Renal pelvis (tissue), 1 donor: ENCODE measurements at regions not wholly inside any gene's neighbourhood (a gene's known extent, or its start where the extent isn't known, plus 50 kb on each side); places are given as distances from the start of the nearest gene placed in this dataset.

Experiments
- DNase-seq: peaks from one replicate; pipeline ENCODE4 v3.0.0-alpha.2; 2013

DNA sequence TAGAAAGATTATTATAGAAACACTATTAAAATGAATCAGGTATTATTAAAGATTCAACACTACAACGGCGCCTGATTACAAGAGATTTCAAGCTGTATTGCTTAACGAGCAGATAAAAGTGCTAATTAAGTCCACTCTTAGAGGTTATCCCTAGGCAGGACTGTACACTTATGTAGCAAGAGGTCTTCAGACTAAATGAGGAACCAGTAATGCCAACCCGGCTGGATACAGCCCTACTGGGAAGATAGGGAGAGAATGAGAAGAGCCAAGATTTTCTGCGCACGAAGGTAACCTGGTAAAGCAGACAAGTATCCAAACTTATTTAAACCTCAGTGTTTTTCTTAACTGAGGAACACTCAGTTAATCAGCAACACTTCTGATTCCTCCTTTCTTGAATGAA, 115.7 kb upstream of the HIVEP3 start:
- no peak for DNase-seq

DNA sequence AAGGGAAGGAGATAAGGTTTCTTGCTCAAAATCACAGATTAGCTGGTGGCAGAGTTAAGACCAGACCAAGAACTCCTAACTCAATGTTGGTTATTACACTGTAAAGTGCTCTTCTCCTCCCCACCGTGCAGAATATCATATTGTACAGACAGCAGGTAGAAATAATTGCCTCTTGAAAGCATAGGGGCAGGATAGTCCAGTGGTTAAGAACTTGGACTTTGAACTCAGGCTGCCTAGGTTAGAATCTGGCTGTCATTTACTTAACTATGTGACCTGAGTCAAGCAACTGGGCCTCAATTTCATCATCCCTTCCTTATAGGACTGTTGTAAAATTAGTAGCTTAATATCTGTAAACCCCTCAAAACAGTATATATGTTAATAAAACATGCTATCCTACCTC, 114.9 kb upstream of the HIVEP3 start:
- no peak for DNase-seq

DNA sequence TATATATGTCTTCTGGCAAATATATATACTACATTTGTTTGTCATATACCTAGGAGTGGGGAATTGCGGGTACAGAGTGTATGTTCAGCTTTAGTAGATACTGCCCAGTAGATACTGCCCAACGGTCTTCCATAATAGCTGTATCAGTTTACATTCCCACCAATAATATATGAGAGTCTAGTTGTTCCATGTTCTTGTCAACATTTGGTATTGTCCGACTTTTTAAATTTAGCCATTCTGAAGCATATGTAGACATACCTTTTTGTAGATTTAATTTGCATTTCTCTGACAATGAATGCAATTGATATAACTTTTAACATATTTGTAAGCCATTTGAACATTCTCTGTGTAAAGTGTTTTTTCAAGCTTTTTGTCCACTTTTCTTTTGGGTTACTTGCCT, 99.0 kb upstream of the HIVEP3 start:
- DNase-seq = no peak

DNA sequence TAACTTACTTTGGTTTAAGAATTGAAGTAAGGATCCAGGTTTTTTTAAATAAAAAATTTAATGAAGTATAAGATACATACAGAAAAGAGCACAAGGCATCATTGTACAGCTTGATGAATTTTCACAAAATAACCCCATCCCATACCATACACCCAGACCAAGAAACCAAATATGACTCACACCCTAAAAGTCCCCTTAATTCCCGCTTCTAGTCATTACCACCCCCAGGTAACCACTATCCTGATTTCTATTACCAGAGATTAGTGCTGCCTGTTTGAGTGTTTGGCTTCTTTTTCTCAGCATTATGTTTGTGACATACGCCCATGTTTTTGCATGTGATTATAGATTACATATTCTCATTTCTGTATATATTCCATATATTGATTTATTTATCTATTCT, 98.5 kb upstream of the HIVEP3 start:
- DNase-seq = no peak

DNA sequence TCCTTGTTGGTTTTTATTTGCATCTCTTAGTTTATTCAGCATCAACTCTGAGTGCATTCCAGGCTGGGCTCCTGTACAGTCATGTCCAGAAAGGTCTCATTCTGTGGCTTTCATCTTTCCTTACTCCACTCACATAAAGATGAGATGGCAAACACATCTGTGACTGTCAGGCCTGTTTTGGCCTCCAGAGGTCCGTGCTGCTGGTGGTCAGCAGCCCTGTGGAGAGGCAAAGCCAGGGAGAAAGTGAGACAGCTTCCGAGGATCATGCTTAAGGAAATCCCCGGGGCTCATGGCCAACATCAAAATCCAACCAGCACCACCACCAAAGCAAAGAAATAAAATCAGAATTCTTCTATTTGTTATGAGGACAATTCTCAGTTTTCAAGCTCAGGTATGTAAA, 96.1 kb upstream of the HIVEP3 start:
- DNase-seq = no peak

DNA sequence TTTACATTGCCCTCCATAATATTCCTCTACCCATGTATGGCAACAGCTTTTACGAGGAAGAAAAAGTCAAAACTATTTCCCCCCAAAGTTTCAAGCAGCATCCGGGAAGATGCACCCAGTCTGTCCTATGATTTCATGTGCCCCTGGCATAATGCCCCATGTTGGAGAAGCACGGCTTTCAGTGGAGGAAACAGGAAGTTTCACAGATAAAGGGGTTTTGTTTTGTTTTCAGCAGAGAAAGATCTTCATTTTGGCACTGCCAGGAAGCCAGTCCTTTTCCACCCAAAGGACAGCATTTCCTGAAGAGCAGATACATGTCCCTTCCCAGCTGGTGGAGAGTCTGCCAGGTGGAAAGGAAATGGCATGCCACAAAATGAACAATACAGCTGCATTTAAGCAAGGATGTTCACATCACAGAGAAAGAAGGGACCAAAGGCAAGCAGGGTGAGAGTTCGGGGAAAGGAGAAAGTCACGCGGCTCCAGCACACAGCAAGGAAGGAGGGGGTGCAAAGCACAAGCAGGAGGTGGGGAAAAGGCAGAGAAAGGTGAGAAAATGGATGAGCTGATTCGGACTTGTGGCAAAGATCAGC, 95.3 kb upstream of the HIVEP3 start:
- DNase-seq = no peak

DNA sequence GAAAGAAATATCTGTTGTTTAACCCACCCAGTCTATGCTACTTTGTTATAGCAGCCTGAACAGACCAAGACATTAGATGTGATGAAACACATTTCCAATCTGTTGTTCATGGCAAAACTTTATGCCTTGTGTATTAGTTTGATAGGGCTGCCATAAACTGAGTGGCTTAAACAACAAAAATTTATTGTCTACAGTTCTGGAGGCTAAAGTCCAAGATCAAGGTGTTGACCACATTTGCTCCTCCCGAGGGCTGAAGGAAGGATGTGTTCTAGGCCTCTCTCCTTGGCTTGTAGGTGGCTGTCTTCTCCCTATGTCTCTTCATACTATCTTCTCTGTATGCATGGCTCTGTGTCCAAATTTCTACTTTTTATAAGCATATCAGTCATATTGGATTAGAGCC, 94.1 kb upstream of the HIVEP3 start:
- no peak for DNase-seq

DNA sequence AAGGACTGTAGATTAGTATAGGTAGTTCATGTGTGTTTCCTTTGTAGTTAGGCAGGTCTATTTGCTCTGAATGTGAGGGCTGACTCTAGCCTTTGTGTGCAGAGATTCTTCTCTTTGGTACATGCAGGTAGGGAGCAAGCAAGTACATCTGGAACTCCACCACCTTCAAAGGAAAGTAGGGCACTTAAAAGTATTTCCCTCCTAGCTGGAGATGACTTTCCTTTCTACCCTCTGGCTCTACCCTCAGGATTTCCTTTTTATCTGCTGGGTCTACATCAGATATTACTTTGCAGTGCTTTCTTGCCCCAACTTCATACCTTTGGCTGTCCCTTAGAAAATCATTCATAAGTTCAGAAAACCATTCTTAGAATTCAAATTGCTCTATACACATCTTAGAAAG, 91.7 kb upstream of the HIVEP3 start:
- no peak for DNase-seq

DNA sequence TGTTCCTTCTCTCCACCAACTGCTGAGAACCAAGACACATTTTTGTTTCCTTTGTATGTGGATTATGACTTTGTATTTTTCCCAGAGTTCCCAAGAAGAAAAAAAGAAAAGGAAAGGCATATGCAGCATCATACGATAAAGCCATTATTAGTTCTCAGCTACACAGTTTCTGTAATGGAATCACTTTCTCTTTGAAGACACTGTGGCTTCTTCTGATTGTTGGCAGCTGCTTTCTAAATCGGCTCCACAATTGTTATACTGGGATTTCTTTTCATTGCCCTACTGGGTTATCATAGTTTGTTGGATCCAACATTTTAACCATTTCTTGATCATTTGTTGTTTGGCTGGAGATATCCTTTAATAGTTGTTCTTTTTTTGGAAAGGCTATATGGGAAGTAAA, 89.5 kb upstream of the HIVEP3 start:
- no peak for DNase-seq

DNA sequence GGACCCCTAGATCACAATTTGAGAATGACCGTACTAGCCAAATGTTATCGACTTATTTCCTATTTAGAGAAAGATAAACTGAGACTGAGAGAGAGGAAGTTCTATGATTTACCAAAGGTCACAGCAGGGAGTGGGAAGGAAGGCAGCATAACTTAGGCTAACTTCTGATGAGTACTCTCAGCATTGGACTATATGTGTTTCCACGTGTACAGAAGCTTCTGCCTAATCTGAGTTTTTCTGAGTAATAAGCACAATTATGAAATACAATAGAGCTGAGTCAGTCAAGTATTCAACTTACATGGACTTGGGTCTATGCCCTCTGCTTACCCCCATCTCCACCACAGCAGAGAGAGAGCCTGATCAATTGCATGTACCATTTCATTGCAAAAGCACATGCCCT, 88.1 kb upstream of the HIVEP3 start:
- DNase-seq = no peak

DNA sequence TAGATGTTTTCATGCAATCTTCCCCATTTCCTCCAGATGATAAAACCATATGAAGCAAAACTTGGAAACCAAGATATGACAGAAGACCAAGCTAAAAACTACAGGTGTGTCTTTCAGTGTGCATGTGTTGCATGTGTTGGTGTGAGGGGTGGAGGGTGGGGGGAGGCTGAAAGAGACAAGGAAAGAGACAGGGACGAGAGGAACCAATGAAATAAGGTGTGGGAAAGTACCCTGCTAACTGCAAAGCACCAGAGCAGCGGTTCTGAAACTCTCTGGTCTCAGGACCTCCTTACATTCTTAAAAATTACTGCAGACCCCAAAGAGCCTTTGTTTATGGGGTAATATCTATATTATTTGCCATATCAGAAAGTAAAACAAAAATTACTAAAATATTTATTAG, 87.4 kb upstream of the HIVEP3 start:
- no peak for DNase-seq

DNA sequence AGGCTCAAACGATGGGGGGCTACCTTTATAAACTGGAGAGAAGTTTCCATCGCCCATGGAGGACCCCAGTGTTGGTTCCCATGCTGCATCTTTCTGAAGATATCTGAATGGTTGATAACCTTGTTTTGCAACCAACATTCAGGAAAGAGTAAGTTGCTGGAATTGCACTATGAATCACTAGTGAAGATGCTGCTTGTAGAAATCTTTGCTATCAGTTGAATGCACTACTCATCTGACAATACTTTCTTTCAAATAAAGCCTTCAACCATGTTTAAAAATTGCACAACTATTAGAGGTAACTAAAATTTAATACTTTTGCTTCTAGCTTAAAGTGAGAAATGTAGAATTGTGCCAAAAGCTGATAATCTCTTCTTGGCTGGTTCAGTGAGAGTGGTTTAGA, 86.8 kb upstream of the HIVEP3 start:
- no peak for DNase-seq

DNA sequence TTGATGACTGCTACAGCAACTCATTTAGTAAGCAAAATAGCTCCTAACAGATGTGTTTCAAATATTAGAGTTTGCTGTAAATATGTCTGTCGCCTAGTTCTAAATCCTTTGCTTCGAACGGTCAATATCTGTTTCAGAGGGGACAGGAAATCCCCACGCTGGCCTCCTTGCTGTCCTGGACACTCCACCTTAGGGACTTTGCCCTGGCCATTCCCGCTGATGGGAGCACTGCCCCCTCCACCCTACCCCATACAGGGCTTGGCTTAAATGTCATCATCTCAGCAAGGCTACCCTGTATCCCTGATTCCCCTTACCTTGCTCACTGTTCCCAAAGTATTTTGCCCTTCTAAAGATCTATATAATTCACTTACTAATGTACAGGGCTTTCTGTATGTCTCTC, 86.1 kb upstream of the HIVEP3 start:
- DNase-seq = no peak

DNA sequence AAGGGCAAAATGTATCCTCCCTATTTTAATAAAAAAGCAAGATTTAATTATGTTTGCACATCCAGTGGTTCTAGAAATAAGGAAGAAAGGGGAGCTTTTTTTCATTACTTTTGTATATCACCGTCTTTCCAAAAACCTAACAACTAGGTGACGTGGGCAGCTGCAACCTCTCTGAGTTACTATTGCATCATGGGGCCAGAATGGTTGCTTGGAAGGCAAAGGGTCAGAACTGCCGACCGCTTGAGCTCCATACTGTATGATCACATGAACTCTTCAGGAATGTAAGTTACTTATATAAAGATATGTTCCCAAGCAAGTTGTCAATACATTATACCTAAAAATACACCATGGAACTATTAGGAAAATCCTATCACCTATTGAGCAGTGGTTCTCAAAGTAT, 85.6 kb upstream of the HIVEP3 start:
- DNase-seq = no peak

DNA sequence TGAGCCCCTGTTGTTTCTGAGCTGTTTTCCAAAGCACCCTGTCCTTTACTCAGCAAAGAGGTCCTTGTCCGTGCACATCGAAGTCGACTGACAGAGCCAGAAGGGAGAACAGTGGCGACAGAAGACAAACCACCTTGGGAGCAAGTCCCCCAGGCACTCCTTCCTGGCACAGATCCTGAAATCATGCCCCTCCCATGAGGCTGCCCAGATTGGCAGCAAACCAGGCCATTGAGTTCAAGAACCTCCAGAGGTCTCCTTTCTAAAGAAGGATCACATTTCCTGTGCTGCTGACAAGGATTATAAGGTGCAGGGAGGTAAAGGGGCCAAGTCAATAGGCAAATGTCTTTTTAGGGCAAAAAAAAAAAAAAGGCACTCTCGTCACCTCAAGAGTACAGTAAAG, 84.7 kb upstream of the HIVEP3 start:
- no peak for DNase-seq

DNA sequence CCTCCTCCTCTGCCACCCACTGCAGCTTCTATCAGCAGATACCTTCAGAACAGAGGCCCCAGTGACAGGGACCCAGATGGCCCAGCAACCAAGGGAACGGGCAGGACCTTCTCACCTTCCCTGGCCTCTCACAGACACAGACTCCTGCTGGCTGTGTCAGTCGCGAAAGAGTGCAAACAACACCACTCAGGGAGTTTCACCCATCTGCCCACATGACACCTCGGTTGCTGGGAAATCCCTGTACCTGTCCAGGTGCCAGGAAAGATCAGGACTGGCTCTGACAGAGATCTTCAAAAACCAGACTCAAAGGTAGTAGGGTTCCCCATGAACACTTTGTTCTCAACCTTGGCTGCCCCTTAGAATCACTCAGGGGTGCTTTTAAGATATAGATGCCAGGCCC, 83.5 kb upstream of the HIVEP3 start:
- DNase-seq = no peak

DNA sequence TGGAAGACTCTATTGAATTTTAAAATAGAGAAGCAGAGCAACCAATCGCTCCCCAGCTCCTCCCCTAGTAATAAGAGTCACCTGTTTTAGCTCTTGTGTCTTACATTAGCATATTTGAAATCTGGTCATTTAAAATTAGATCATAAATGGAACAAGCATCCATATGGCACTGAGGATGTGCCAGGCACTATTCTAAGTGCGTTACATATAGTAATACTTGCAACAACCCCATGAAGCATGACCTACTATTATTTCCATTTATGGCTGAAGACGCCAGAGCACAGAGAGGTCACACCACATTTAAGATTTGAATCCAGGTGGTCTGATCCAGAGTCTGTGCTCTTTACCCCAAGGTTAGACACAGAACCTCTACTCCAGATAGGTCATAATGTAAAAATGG, 82.0 kb upstream of the HIVEP3 start:
- DNase-seq = no peak

DNA sequence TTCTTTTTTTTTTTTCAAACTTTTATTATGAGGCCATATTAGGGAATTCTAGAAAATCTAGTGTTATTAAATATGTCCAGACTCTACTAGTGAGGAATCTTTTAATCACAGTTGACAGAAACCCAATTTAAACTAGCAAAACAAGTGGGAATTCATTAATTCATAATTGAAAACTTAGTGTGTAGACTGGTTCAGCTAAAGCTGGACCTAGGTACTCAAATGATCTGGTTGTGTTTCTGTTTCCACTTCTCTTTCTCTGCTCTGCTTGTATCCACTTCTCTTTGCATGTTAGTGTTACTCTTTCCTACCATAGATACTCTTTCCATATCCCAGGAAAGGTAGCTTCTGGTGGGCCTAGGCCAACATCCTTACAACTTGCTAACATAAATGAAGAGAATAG, 81.2 kb upstream of the HIVEP3 start:
- DNase-seq = no peak

DNA sequence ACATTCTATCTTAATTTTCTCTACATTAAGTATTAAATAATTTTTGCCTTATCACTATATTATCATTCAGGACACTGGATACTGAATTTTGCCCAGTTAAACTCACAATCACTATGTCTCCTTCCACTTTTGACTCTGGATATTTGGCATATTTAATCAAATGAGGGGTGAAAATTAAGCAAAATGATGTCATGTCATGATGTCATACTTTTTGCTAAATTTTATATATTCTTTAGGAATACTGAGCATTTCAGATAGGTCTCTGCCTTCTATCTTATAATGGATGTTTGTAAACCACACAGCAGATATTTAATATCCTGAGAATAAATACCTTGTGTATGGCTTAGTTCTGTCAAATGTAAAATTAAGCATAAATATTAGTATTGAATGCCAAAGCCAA, 79.5 kb upstream of the HIVEP3 start:
- no peak for DNase-seq

DNA sequence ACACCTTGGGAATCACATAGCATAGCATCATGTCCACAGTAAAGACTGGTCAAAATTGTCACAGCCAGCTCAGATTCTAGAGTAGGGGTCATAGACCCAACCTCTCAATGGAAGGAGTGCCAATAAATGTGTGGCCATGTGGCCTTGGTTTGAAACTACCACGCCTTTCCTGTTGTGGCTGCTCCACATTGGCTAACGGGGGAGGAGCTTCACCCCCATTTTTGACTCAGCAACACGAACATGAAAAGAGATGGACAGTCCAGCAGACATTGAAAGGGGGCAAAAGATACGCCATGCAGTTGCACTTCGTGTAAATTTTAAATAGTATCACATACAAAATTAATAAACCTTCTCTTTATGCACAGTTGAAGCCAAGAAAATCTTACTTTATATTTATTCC, 78.4 kb upstream of the HIVEP3 start:
- DNase-seq = no peak

DNA sequence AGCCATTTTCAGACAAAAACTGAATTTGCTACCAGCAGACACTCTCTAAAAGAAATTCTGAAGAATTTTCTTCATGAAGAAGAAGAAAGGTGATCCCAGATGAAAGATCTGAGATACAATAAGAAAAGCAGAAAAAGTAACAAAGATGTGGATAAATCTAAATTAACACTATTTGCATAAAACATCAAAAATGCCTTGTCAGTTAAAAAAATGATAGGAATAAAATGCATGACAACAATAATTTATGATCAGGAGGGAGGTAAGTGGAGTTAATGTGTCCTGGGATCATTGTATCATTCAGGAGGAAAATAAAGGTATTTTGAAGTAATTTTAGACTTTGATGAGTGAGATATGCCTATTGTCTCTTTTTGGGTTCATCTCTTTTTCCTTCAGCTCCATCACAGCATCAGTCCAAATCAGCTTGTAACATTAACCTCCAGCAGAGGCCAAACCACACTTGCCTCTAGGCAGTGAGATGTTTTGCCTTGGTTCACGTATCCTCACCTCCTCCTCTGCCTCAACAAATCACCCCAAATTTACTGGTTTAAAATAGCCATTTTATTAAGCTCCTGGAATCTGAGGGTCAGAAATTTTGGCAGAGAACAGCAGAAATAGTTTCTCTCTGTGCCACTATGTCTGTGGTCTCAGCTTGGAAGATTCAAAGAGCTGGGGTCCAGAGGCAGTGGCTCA, 76.9 kb upstream of the HIVEP3 start:
- DNase-seq = no peak

DNA sequence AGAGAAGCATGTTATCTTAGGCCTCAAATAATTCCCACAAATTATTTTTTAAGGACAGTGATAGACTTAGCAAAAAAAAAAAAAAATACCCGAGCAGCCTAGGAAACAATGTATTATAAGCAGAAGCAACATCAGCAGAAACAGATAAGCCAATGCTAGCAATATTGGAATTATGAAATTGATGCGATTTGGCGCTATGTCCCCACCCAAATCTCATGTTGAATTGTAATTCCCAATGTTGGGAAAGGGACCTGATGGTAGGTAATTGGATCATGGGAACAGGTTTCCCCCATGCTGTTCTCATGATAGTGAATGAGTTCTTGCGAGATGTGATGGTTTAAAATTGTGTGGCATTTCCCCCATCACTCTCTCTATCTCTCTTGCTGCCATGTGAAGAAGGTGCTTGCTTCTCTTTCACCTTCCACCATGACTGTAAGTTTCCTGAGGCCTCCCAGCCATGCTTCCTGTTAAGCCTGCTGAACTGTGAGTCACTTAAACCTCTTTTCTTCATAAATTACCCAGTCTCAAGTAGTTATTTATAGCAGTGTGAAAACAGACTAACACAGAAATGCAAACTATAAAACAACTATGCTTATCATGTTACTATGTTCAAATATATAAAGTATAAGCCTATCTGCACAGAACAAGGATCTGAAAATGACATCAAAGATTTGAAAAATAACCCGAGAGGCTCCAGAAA, 75.6 kb upstream of the HIVEP3 start:
- no peak for DNase-seq

DNA sequence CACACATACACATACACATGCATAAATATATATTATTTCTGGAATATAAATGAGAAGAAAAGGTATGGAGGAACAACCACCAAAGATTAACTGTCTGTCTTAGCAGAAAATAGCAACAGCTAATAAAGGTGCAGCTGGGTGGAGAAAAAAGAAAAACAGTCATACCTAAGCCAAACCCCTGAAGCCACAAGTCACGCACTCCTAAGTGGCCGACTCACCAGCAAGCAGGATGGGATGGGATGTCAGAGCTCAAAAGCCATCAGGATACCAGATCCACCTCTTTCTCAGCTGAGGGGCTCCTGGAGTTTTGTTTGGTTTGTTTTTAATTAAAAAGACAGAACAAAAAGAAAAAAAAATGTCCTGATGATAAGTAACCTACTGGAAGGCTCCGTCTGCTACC, 64.7 kb upstream of the HIVEP3 start:
- DNase-seq = no peak

DNA sequence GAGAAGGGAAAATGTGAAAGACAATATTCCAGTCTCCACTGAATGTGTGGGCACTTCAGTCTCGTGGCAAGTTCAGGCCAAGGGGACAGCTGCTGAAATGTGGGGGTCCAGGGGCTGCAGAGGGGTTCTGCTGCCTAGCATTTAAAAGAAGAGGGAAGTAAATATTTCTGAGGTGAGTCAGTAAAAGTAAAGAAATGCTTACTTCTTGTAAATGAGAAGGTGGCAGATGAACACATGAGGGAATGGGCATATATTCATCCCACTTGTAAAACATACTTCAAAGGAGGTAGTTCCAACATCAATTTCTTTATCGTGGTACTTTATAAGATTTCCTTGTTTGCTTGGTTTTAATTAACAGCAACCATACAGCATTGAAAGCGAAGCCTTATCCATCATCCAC, 63.1 kb upstream of the HIVEP3 start:
- DNase-seq = no peak
